ENCODE measurements at regions not wholly inside any gene's neighbourhood (a gene's known extent, or its start where the extent isn't known, plus 50 kb on each side); places are given as distances from the start of the nearest gene placed in this dataset.

- no peak for TF ChIP-seq ZNF610 (tag by site-specific recombination; IDR thresholded peaks at IDR 0.05; ENCODE audit: borderline replicate concordance)
- no peak for TF ChIP-seq ZNF175 (tag by site-specific recombination; IDR thresholded peaks at IDR 0.05)
- no peak for TF ChIP-seq ZNF302 (tag by site-specific recombination; IDR thresholded peaks at IDR 0.05; ENCODE audit: low read depth)
- TF ChIP-seq ZBTB20 (tag by site-specific recombination; IDR thresholded peaks at IDR 0.05), result no peak
- TF ChIP-seq ZNF48 (tag by site-specific recombination; IDR thresholded peaks at IDR 0.05), result no peak
- TF ChIP-seq KLF17 (tag by site-specific recombination; IDR thresholded peaks at IDR 0.05), result no peak
- no peak for TF ChIP-seq YY2 (tag by site-specific recombination; IDR thresholded peaks at IDR 0.05)
- TF ChIP-seq SP2 (tag by site-specific recombination; IDR thresholded peaks at IDR 0.05), result no peak
- no peak for TF ChIP-seq ZNF558 (tag by site-specific recombination; IDR thresholded peaks at IDR 0.05)
Observed at GRCh38 chr6:109295109-109295773, 87.0 kb downstream of the CD164 start (continued).

GRCh38 chr6:109292983-109293586 is 89.2 kb downstream of the CD164 start:
- no peak overlapping the region for H3K27ac ChIP-seq (ENCODE audit: extremely low read depth, low read depth, low read length)
- H3K4me3 ChIP-seq (ENCODE audit: low read depth, low read length), result no peak overlapping the region
- peaks cover 0 to 24% of the 10 kb centered on the region in 2 experiments; a peak in 1 of 3 replicates for H3K36me3 ChIP-seq (ENCODE audit: control insufficient read depth in 2 of 2, insufficient read depth in 1 of 2, low read length in 2 of 2)
- POLR2A ChIA-PET, result no interaction called here
- TF ChIP-seq ZNF341 (tag by site-specific recombination; IDR thresholded peaks at IDR 0.05; ENCODE audit: low read depth), result no peak
- no peak for TF ChIP-seq ZNF366 (tag by site-specific recombination; conservative IDR thresholded peaks at IDR 0.05)
- no peak for TF ChIP-seq PRDM2 (tag by site-specific recombination; IDR thresholded peaks at IDR 0.05; ENCODE audit: borderline replicate concordance)
- no peak for TF ChIP-seq ZNF530 (tag by site-specific recombination; IDR thresholded peaks at IDR 0.05; ENCODE audit: low read depth)
- no peak for TF ChIP-seq ZBTB1 (tag by site-specific recombination; IDR thresholded peaks at IDR 0.05)
- TF ChIP-seq FEZF1 (tag by site-specific recombination; IDR thresholded peaks at IDR 0.05), result no peak
- TF ChIP-seq ZBTB26 (tag by site-specific recombination; optimal IDR thresholded peaks at IDR 0.05), result no peak
- no peaks in the 10 kb centered on the region for H3K9me3 ChIP-seq (ENCODE audit: control insufficient read depth, insufficient read depth, low read depth, low read length)
- no peaks in the 10 kb centered on the region for H3K4me1 ChIP-seq (ENCODE audit: control insufficient read depth, insufficient read depth, low read length)
- CTCF ChIA-PET, result interaction anchor here (1.0 kb wide), 1 partner anchor 11 kb away, joined by 4 read pairs; no protein-coding TSS in a partner anchor
